GM23338 (cell line): ENCODE measurements at regions not wholly inside any gene's neighbourhood (a gene's known extent, or its start where the extent isn't known, plus 50 kb on each side); places are given as distances from the start of the nearest gene placed in this dataset.

Experiments used
- CREB1 ChIP-seq: fragments of 250-450 bp; sonication (Bioruptor Pico); IDR thresholded peaks from 2 replicates; pipeline ENCODE4 v1.5.0; 2020; ENCODE audit warnings: low read depth, mild to moderate bottlenecking, moderate library complexity
- EZH2 ChIP-seq: fragments of 200-600 bp; sonication (generic); IDR thresholded peaks from one replicate; pipeline ENCODE4 v1.8.0; 2017; ENCODE audit warnings: antibody characterized with exemption, mild to moderate bottlenecking, low read depth; ENCODE audit not compliant: unreplicated experiment
- EZH2phosphoT487 ChIP-seq: fragments of 200-600 bp; sonication (generic); IDR thresholded peaks from one replicate; pipeline ENCODE4 v1.8.1; 2018; ENCODE audit warnings: antibody characterized with exemption; ENCODE audit not compliant: unreplicated experiment
- JUNB ChIP-seq: IDR thresholded peaks from one replicate; pipeline ENCODE4 v1.6.1; 2016; ENCODE audit warnings: antibody characterized with exemption; ENCODE audit not compliant: unreplicated experiment
- NANOG ChIP-seq: IDR thresholded peaks from 2 replicates; pipeline ENCODE4 v1.6.1; 2016; ENCODE audit warnings: antibody characterized with exemption, borderline replicate concordance
- POLR2AphosphoS5 ChIP-seq: IDR thresholded peaks from 2 replicates; pipeline ENCODE4 v1.6.1; 2016; ENCODE audit warnings: antibody characterized with exemption, low read depth
- ZNF331 ChIP-seq: fragments of 250-450 bp; sonication (Bioruptor Pico); IDR thresholded peaks from 2 replicates; pipeline ENCODE4 v1.5.0; 2020; ENCODE audit warnings: low read depth, mild to moderate bottlenecking, moderate library complexity
- TF ChIP-seq, protein P1 (sequence below), 2 experiments: fragments of 200-600 bp in 1 of 2; sonication (generic) in 1 of 2; conservative IDR thresholded peaks; 2 replicates each; pipeline versions ENCODE4 v1.5.1 to v1.6.1; 2016 to 2017; ENCODE audit warnings: antibody characterized with exemption in 2 of 2, low read depth in 2 of 2, mild to moderate bottlenecking in 2 of 2, moderate library complexity in 1 of 2
- TF ChIP-seq, protein P2 (sequence below): IDR thresholded peaks from one replicate; pipeline ENCODE4 v1.6.1; 2018; ENCODE audit warnings: antibody characterized with exemption; ENCODE audit not compliant: unreplicated experiment

DNA sequence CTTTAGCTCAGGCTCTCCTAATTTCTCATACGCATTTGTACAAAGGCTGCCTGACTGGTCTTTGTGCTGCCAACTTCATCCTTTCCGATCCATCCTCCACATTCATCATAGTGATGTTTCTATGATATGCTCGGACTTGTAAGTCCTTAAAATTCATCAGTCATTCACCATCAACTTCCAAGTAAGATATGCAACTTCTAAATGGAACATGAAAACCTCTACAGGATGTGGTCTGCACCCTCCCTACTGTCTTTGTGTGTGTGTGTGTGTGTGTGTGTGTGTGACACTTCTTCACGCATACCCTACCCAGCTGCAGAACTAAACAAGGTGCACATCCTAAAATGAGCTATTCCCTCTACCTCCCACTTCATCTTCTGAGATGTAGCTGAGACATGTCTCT, 397.9 kb upstream of the NR5A2 start:
- TF ChIP-seq, protein P1, sequence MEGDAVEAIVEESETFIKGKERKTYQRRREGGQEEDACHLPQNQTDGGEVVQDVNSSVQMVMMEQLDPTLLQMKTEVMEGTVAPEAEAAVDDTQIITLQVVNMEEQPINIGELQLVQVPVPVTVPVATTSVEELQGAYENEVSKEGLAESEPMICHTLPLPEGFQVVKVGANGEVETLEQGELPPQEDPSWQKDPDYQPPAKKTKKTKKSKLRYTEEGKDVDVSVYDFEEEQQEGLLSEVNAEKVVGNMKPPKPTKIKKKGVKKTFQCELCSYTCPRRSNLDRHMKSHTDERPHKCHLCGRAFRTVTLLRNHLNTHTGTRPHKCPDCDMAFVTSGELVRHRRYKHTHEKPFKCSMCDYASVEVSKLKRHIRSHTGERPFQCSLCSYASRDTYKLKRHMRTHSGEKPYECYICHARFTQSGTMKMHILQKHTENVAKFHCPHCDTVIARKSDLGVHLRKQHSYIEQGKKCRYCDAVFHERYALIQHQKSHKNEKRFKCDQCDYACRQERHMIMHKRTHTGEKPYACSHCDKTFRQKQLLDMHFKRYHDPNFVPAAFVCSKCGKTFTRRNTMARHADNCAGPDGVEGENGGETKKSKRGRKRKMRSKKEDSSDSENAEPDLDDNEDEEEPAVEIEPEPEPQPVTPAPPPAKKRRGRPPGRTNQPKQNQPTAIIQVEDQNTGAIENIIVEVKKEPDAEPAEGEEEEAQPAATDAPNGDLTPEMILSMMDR (conservative IDR thresholded peaks at IDR 0.05; ENCODE audit: low read depth in 2 of 2) = no peak
- TF ChIP-seq EZH2phosphoT487 (no peak), NANOG (no peak), EZH2 (no peak), POLR2AphosphoS5 (no peak), JUNB (no peak), CREB1 (CRISPR knock-in tag) (no peak), ZNF331 (CRISPR knock-in tag) (no peak)
- TF ChIP-seq, protein P2, sequence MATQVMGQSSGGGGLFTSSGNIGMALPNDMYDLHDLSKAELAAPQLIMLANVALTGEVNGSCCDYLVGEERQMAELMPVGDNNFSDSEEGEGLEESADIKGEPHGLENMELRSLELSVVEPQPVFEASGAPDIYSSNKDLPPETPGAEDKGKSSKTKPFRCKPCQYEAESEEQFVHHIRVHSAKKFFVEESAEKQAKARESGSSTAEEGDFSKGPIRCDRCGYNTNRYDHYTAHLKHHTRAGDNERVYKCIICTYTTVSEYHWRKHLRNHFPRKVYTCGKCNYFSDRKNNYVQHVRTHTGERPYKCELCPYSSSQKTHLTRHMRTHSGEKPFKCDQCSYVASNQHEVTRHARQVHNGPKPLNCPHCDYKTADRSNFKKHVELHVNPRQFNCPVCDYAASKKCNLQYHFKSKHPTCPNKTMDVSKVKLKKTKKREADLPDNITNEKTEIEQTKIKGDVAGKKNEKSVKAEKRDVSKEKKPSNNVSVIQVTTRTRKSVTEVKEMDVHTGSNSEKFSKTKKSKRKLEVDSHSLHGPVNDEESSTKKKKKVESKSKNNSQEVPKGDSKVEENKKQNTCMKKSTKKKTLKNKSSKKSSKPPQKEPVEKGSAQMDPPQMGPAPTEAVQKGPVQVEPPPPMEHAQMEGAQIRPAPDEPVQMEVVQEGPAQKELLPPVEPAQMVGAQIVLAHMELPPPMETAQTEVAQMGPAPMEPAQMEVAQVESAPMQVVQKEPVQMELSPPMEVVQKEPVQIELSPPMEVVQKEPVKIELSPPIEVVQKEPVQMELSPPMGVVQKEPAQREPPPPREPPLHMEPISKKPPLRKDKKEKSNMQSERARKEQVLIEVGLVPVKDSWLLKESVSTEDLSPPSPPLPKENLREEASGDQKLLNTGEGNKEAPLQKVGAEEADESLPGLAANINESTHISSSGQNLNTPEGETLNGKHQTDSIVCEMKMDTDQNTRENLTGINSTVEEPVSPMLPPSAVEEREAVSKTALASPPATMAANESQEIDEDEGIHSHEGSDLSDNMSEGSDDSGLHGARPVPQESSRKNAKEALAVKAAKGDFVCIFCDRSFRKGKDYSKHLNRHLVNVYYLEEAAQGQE = no peak
